Heart left ventricle (tissue), 16 donors: ENCODE measurements at regions not wholly inside any gene's neighbourhood (a gene's known extent, or its start where the extent isn't known, plus 50 kb on each side); places are given as distances from the start of the nearest gene placed in this dataset.

Experiments
- ATAC-seq, 4 donors: fragments of 200-7000 bp; cut with Tn5 transposase; one replicate each; pipeline ENCODE4 v1.9.1; 2020 to 2022; ENCODE audit warnings: moderate library complexity in 4 of 4, mild to moderate bottlenecking in 3 of 4, moderate number of reproducible peaks in 1 of 4
- DNase-seq, 5 donors: peaks; one replicate each; pipeline ENCODE4 v3.0.0-alpha.2; 2020
- H3K27ac ChIP-seq, 12 donors: fragments of 200-600 bp; sonication (generic) in 4 of 12; one replicate each; pipeline versions ENCODE4 v1.5.0 to v1.8.0; 2016 to 2022; ENCODE audit warnings: mild to moderate bottlenecking in 2 of 12
- H3K27me3 ChIP-seq, 9 donors: fragments of 200-600 bp; sonication (generic) in 2 of 9; one replicate each; pipeline versions ENCODE4 v1.5.1 to v1.8.0; 2016 to 2022; ENCODE audit warnings: mild to moderate bottlenecking in 3 of 9
- H3K36me3 ChIP-seq, 9 donors: fragments of 200-600 bp; sonication (generic) in 2 of 9; one replicate each; pipeline versions ENCODE4 v1.5.0 to v1.8.0; 2018 to 2022; ENCODE audit warnings: mild to moderate bottlenecking in 2 of 9
- H3K4me1 ChIP-seq, 12 donors: fragments of 200-600 bp; sonication (generic) in 4 of 12; one replicate each; pipeline versions ENCODE4 v1.5.0 to v1.8.0; 2016 to 2022; ENCODE audit warnings: mild to moderate bottlenecking in 3 of 12
- H3K4me3 ChIP-seq, 12 donors: fragments of 200-600 bp; sonication (generic) in 4 of 12; one replicate each; pipeline versions ENCODE4 v1.5.0 to v1.8.0; 2017 to 2022; ENCODE audit warnings: mild to moderate bottlenecking in 9 of 12, moderate library complexity in 4 of 12
- H3K9me3 ChIP-seq, 12 donors: fragments of 200-600 bp; sonication (generic) in 4 of 12; one replicate each; pipeline versions ENCODE4 v1.5.0 to v1.8.0; 2016 to 2022; ENCODE audit warnings: mild to moderate bottlenecking in 1 of 12
- CTCF ChIP-seq, 12 donors: fragments of 200-600 bp; sonication (generic) in 4 of 12; IDR thresholded peaks; one replicate each; pipeline versions ENCODE4 v1.5.0 to v1.8.0; 2018 to 2022; ENCODE audit warnings: antibody characterized with exemption in 12 of 12, mild to moderate bottlenecking in 5 of 12
- POLR2A ChIP-seq, 2 donors: fragments of 450-650 bp; IDR thresholded peaks; one replicate each; pipeline ENCODE4 v1.6.1; 2017; ENCODE audit warnings: antibody characterized with exemption in 2 of 2, mild to moderate bottlenecking in 2 of 2, moderate library complexity in 2 of 2
- WGBS, 4 donors: extraction: QIAGEN DNeasy Blood & Tissue Kit in 2 of 4; methylation state at CpG; one replicate each; pipeline versions ENCODE4 v1.1.5 to v1.1.7; 2013 to 2018; 5-methylcytosine and 5-hydroxymethylcytosine counted together
- intact Hi-C, 10 donors: fragments of 100-400 bp; cut with DNase I; formaldehyde crosslinking; loops; one replicate each; pipeline versions ENCODE4 v1.11.1 to v1.14.2; 2022
- donor health status: ischemic (EF 13 %, LVEDD 7.1; RV severe dilation, severe dysfunction).
- donor health status: healthy with polysubstance abuse.
- donor health status: DM: no; HTN: yes; CAD: no.
- donor health status: DM: no; HTN: no; CAD: no.
- donor health status: ischemic (EF 25% LVEDD 6.9; RV normal size, moderate dysfunction).
- donor health status: ischemic (EF 25% LVEDD 5.7; RV mildly dilated, moderate dysfunction).
- donor health status: healthy.
- donor health status: DM: yes; HTN: yes; CAD: no.
- donor health status: ischemic (EF 35%, LVEDD 5.7; RV mildly dilated, moderate dysfunction).
- donor health status: nonischemic (EF 11% LVEDD 7.7; RV severe dilation, severe dysfunction).
- donor health status: DM: yes; HTN: yes; CAD: no.
- donor health status: PGD.
- donor health status: ischemic (EF 29% LVEDD 5.4; RV normal size, mild dysfunction).
- donor health status: nonischemic (EF 23%, LVEDD 6.1; RV moderate dilation, normal function).

DNA sequence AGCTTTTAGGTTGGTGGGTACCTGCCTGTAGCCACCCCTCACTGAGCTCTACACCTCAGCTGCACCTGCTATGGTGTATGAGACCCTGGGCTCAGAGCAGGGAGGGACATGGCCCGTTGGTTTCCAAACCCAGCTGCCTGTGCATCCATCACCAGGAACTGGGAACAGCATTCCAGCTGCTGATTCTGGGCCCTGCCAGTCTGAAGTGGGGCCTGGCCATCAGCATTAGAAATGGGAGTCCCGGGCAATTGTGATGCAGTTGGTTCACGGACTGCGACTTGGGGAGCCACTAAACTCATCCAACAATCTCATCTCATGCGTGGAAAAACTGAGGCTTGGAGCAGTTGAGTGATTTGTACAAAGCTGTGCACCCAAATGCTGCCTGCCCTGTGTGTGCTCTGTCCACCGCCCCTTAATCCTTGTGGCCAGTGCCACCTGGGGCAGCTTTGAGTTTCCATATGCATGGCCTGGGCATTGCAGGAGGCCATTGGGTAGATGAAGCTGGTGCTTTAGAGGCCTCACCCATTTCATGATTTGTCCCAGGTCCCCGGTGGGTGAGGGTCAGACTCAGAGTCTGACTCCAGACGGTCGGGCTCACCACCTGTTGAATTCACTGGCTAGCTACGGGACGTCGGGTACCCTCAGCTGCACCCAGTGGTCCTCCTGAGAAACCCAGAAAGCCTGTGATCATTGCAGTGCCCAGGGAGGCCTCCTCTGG is 109.0 kb upstream of the SHH start:
- no peak overlapping the region for H3K27ac ChIP-seq
- ATAC-seq (no peak), DNase-seq (no peak)
- WGBS, 4 donors: 82 to 93% (median 90%) methylated on average over 11 to 12 of the region's 12 CpGs
- intact Hi-C loops: no loop called here
- no peaks in the 10 kb centered on the region for H3K4me1 ChIP-seq
- H3K9me3 ChIP-seq: no peaks in the 10 kb centered on the region
- peaks cover 0 to 4% (median 0%) of the 10 kb centered on the region in 9 donors for H3K27me3 ChIP-seq
- no peak overlapping the region for H3K4me3 ChIP-seq
- no peak for TF ChIP-seq POLR2A (IDR thresholded peaks at IDR 0.05)
- no peak for TF ChIP-seq CTCF (IDR thresholded peaks at IDR 0.05)
- H3K36me3 ChIP-seq: no peaks in the 10 kb centered on the region

DNA sequence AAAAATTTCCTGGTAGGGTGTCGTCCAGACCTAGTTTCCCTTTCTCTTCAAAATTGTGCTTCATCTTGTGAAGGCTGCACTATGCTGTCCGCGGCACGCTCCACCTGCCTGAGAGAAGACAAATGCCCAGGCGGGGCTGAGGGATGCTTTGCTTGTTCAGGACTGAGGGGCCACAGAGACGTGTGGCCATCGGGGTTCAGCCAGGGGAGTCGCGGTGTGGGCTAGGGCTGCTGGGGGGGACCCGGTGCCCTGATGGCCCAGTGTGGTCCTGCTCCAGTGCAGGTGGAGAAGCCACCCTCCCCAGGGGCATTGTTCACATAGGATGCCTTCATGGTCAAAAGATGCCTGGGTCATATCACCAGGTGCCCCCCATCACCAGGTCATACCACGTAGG is 107.8 kb upstream of the SHH start:
- no peak overlapping the region for H3K27ac ChIP-seq
- TF ChIP-seq CTCF (IDR thresholded peaks at IDR 0.05) (no peak), POLR2A (IDR thresholded peaks at IDR 0.05) (no peak)
- no peak for DNase-seq
- no peaks in the 10 kb centered on the region for H3K4me1 ChIP-seq
- ATAC-seq: no peak
- intact Hi-C loops: no loop called here
- peaks cover 0 to 4% (median 0%) of the 10 kb centered on the region in 9 donors for H3K27me3 ChIP-seq
- WGBS, 4 donors: 89 to 92% (median 91%) methylated on average over 10 to 11 of the region's 11 CpGs
- H3K9me3 ChIP-seq: no peaks in the 10 kb centered on the region
- H3K4me3 ChIP-seq: no peak overlapping the region
- H3K36me3 ChIP-seq: no peaks in the 10 kb centered on the region

DNA sequence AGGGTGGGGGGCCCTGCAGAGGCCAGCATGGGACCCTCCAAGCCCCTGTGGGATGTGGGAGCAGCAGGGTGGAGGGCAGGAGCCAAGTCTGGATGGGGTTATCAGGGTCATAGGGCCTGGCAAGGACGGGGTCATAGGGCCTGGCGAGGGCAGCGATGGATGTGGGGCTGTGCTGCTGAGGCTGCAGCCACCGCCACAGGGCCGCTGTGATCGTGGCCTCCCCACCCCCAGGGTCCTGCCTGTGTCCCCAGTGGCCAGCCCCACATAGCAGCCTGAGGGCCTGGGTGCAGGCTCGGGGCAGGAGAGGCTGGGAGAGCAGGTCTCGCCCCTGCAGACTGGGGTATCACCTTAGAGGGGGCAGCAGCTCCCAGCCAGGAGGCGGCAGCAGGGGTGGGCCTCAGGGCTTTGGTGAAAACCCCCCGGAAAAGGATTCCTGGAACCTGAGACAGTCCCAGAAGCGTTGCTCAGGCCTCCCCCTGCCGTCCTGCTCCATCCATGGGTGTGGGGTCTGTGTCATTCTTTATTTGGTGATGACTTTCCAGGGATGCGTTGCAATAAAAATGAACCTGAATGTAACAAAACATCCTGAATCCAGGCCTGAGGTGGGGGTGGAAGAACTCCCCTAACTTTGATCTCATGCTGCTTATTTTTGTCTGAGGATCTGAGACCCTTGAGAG is 107.3 kb upstream of the SHH start:
- intact Hi-C loops: no loop called here

More for the DNA sequence above, 107.3 kb upstream of the SHH start:
- Histone ChIP-seq H3K27me3 (peaks cover 0 to 4% (median 0%) of the 10 kb centered on the region in 9 donors), H3K36me3 (no peaks in the 10 kb centered on the region), H3K4me1 (no peaks in the 10 kb centered on the region), H3K27ac (no peak overlapping the region), H3K9me3 (no peaks in the 10 kb centered on the region), H3K4me3 (no peak overlapping the region)
- DNase-seq (no peak), ATAC-seq (peak in 1 of 4 donors; percentile 27)
- 72 to 77% (median 76%) methylated on average over 5 to 13 of the region's 13 CpGs for WGBS, 4 donors
- TF ChIP-seq POLR2A (IDR thresholded peaks at IDR 0.05) (no peak), CTCF (IDR thresholded peaks at IDR 0.05) (no peak)
